ENCODE measurements at regions not wholly inside any gene's neighbourhood (a gene's known extent, or its start where the extent isn't known, plus 50 kb on each side); places are given as distances from the start of the nearest gene placed in this dataset.
"Not testable (repeated sequence)": the region's sequence is repeated elsewhere in the genome, so short reads cannot be mapped to it uniquely, and the experiment has no call there.

DNA sequence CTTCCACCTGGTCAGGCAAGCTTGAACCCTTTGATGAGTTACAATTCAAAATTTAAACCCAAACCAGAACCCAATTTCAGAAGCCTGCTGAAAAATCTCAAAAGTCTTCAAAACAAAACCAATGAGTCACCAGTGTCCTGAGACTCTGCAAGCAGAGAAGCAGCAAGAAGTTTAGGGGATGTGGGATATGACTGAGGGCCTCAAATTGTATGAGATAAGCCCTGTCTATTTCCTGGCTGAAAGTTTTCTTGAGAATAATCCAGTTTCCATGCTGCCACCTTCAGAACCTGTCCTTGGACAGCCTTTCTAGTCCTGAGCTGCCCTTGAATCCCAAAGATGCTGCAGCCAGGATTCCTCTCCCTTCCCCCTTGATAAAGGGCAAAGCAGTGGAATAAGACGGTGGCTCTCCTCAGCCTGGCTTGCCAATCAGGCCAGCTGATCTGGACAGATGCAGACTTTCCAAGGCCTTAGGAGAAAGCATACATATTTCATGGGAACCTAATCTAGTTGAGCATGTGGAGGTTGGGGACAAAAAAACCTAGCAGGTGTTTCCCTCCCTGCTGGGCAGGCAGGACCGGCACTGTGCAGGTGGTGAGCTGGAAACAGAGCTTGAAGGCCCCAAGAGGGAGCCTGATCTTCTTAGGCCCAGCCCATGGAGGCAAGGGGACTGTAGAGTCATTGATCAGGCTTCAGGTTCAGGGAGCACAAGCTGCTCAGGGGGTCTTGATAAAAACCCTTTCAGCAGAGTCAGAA lies 278.0 kb upstream of the MGAT5 start:
- DNase-seq (ENCODE audit: low read depth in 2 of 2), result no peak

GRCh38 chr2:133976659-133977058 lies 277.2 kb upstream of the MGAT5 start:
- no peak for DNase-seq (ENCODE audit: low read depth in 2 of 2)

GRCh38 chr2:133977405-133977804 lies 276.5 kb upstream of the MGAT5 start:
- DNase-seq (ENCODE audit: low read depth in 2 of 2), result no peak

GRCh38 chr2:133982256-133982655 lies 271.6 kb upstream of the MGAT5 start:
- no peak for DNase-seq (ENCODE audit: low read depth in 2 of 2)

- DNase-seq (ENCODE audit: low read depth in 2 of 2), result no peak
Observed at GRCh38 chr2:133985563-133985962, 268.3 kb upstream of the MGAT5 start.

DNA sequence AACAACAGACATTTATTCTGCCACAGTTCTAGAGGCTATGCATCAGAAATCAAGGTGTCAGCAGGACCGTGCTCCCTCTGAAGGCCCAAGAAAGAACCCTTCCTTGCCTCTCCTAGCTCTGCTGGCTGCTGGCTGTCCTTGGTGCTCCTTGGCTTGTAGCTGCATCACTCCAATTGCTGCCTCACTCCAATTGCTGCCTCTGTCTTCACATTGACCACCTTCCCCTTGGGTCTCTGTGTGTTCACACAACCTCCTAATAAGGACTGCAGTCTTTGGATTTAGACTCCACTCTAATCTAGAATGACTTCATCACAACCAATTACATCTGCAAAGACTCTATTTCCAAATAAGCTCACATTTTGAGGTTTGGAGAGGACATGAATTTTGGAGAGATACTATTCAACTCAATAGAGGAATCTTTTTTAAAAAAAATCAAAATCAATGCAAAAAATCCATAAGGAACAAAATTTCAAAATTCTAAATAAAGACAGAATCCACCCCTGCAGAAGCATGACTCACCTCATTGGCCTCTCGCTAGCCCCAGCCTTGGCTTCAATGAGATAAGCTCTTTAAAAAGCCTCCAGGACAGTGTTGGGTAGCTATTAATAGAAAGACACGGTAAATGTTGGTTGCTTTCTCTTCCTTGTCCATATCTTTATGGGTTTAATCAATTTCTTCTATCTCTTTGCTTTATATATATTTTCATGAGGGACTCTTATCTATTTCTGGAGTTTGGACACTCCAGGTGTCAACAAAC lies 267.6 kb upstream of the MGAT5 start:
- DNase-seq (ENCODE audit: low read depth in 2 of 2), result no peak

- no peak for DNase-seq (ENCODE audit: low read depth in 2 of 2)
Observed at GRCh38 chr2:133986881-133987795, 266.7 kb upstream of the MGAT5 start.

DNA sequence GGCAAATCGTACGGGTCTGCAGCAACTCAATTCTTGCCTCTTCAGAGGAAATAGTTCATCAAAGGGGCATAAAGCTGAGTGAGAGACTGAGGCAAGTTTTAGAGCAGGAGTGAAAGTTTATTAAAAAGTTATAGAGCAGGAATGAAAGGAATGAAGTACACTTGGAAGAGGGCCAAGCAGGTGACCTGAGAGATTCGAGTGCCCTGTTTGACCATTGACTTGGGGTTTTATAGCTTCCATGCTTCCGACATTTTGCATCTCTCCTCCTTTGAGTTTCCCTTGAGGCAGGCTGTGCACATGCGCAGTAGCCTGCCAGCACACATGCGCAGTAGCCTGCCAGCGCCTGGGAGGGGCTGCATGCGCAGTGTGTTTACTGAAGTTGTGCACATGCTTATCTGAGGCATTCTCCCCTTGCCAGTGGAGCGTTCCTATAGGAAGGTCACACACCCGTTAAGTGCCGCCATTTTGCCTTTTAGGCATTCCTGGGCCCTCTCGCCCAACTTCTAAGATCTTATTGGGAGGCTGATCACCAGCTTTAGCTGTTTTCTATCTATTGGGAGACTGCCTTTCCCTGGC lies 265.5 kb upstream of the MGAT5 start:
- no peak for DNase-seq (ENCODE audit: low read depth in 2 of 2)

GRCh38 chr2:133991606-133992168 lies 262.2 kb upstream of the MGAT5 start:
- DNase-seq (ENCODE audit: low read depth in 2 of 2), result no peak

DNA sequence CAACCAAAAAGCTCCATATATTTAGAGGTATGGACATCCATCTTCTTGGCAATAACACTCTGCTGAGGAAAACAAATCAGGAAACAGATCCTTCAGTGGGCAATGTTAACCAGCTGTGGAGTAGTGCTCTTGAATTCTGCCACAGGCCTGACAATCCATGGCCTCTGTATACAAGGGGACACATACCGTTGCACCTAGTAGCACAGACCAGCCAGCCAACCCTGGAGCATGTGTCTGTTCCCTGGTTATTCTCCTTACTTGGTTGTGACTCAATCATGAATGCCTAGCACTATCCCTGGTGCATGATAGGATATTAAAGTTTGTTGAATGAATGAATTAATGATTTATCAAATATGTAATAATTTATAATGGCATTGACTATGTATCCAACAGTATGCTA lies 261.4 kb upstream of the MGAT5 start:
- DNase-seq (ENCODE audit: low read depth in 2 of 2), result no peak

DNA sequence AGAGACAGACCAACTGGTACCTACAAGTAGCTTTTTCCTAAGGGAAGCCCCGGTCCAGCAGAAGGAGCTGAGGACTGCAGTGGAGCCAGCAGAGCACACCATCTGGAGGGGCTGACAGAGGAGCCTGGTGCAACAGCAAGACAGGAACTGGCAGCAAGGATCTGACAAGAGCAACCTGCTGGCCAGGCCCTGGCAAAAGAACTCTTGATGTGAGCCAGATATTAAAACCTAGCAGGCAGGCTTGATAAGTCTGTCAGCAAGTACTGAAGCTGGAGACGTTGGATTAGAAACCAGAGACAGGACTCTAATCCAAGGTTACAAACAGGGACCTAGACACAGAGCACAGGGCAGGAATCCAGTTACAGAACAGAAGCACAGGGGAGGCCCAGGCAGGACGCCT lies 260.7 kb upstream of the MGAT5 start:
- no peak for DNase-seq (ENCODE audit: low read depth in 2 of 2)

DNA sequence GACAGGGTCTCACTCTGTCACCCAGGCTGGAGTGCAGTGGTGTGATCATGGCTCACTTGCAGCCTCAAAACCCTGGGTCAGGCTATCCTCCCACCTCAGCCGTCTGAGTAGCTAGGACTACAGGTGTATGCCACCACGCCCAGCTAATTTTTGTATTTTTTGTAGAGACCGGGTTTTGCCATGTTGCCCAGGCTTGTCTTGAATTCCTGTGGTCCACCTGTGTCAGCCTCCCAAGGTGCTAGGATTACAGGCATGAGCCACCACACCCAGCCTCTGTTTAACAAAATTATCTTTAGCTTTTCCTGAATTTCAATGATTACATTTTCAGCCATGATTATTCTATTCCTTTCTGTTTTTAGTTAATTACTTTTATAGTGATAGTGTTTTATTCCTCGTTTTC lies 255.1 kb upstream of the MGAT5 start:
- DNase-seq (ENCODE audit: low read depth in 2 of 2), result not testable (repeated sequence)

GRCh38 chr2:134002391-134002790 lies 251.5 kb upstream of the MGAT5 start:
- DNase-seq (ENCODE audit: low read depth in 2 of 2), result no peak

DNA sequence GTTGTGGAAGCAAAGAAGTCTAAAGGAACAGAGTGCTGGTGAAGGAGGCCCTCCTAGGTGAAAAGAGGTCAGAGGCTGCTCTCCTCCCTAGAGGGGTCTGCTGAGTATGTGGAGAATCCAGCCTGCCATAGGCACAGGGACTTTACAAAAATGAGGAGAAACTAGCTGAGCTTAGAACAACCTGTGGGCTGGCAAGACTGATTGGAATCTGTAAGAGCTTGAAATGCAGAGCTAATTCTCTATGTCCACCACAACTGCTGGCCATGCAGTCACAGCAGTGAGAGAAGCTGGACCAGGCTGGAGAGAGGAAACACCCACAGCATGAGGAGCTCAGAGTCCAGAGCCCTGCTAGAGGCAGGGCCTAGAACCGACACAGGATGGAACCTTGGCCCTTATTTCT lies 251.0 kb upstream of the MGAT5 start:
- no peak for DNase-seq (ENCODE audit: low read depth in 2 of 2)

GRCh38 chr2:134004467-134004866 lies 249.4 kb upstream of the MGAT5 start:
- DNase-seq (ENCODE audit: low read depth in 2 of 2), result no peak

DNA sequence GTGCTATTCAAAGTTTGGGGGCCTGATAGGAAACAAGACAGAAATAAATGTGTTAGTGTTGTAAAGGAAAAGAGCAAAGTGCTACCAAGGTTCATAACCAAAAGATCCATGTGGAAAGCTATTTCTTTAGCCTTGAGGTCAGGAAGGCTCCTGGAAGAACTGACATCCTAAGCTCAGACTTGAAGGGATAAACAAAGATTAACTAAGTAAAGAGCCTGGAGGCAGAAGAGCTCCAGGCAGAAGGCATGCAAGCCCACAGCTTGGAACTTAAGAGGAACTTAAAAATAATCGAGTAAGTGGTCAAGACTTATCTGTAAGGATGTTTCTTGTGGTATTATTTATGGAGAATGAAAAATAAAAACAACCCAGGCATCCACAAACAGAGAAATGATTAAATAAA lies 245.0 kb upstream of the MGAT5 start:
- no peak for DNase-seq (ENCODE audit: low read depth in 2 of 2)

- no peak for DNase-seq (ENCODE audit: low read depth in 2 of 2)
Observed at GRCh38 chr2:134009440-134009839, 244.4 kb upstream of the MGAT5 start.

DNA sequence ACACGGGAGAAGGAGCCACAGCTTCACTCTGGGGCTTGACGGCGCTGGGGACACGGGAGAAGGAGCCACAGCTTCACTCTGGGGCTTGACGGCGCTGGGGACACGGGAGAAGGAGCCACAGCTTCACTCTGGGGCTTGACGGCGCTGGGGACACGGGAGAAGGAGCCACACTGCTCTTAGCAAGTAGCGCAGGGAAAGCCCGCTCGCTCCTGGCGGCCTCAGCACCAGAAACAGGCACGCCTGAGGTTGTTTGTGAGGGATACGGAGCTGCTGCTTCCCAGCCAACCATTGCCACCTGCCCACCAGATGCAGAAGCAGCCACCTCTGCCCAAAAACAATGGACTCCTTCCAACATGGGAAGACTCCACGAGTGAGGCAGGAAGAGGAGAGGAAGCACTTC lies 244.0 kb upstream of the MGAT5 start:
- DNase-seq (ENCODE audit: low read depth in 2 of 2), result not testable (repeated sequence)

GRCh38 chr2:134011936-134012586 lies 241.8 kb upstream of the MGAT5 start:
- no peak for DNase-seq (ENCODE audit: low read depth in 2 of 2)

DNA sequence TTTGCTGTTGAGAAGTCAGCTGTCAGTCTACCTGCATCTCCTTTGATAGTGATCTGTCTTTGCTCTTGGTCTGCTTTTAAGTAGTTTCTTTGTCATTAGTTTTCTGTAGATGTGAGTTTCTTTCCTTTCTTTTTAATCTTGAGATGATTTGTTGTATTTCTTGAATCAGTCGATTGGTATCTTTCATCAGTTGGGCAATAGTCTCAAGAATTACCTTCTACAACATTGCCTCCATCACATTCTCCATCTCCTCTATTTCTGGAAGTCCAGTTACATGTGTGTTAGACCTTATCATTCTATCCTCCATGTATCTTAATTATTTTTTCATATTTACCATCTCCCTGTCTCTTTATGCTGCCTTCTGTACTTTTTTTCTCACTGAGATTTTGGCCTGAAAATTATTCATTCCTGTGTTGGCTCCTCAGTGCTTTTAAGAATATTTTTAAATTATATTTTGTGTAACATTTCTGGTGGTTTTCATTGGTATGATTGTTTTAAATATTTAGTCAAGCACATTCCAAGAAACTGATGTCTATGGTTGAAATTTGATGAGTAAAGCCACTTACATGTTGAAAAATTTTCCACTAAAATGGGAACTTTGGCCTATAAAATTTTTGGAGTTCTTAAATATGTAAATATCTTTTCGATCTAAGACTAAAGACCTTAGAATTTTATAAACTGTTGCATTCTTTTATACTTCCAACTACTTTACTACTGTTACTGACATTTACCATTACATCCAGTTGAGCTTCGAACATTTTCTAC lies 239.5 kb upstream of the MGAT5 start:
- DNase-seq (ENCODE audit: low read depth in 2 of 2), result no peak

All from activated CD4-positive, alpha-beta T cell treated with anti-CD3 and anti-CD28 coated beads for 24 hours (primary cell).